M059J (cell line): ENCODE measurements at regions not wholly inside any gene's neighbourhood (a gene's known extent, or its start where the extent isn't known, plus 50 kb on each side); places are given as distances from the start of the nearest gene placed in this dataset.
"Not testable (repeated sequence)": the region's sequence is repeated elsewhere in the genome, so short reads cannot be mapped to it uniquely, and the experiment has no call there.

Source experiments
- DNase-seq: peaks from one replicate; pipeline ENCODE4 v3.0.0-alpha.2; 2012; ENCODE audit warnings: low read depth

DNA sequence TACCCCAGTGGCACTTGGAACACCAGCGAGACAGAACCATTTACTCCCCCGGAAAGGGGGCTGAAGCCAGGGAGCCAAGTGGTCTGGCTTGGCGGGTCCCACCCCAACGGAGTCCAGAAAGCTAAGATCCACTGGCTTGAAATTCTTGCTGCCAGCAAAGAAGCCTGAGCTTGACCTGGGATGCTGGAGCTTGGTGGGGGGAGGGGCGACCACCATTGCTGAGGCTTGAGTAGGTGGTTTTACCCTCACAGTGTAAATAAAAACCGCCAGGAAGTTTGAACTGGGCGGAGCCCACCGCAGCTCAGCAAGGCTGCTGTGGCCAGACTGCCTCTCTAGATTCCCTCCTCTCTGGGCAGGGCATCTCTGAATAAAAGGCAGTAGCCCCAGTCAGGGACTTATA, 62.8 kb downstream of the RPS24 start:
- not testable (repeated sequence) for DNase-seq

DNA sequence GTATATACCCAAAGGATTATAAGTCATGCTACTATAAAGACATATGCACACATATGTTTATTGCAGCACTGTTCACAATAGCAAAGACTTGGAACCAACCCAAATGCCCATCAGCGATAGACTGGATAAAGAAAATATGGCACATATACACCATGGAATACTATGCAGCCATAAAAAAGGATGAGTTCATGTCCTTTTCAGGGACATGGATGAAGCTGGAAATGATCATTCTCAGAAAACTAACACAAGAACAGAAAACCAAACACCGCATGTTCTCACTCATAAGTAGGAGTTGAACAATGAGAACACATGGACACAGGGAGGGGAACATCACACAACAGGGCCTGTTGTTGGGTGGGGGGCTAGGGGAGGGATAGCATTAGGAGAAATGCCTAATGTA, 68.9 kb downstream of the RPS24 start:
- DNase-seq: not testable (repeated sequence)

DNA sequence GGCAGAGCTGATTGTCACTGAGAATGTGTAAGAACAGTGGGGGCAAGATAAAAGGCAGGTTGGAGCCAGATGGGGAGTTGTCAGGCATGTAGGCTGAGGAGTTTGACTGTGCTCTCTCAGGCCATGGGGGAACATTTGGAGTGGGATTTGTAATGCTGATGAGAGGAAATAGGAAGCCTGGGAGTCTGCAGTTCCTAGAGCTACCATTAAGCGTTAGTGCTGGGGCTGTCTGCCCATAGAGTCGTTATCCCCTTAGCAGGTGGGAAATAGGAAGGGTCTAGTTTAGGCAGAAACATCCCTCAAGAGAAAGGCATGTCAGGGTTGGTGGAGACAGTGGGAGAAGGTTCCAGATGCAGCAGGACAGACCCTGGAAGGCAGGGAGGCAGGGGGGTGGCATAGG, 75.5 kb downstream of the RPS24 start:
- no peak for DNase-seq

DNA sequence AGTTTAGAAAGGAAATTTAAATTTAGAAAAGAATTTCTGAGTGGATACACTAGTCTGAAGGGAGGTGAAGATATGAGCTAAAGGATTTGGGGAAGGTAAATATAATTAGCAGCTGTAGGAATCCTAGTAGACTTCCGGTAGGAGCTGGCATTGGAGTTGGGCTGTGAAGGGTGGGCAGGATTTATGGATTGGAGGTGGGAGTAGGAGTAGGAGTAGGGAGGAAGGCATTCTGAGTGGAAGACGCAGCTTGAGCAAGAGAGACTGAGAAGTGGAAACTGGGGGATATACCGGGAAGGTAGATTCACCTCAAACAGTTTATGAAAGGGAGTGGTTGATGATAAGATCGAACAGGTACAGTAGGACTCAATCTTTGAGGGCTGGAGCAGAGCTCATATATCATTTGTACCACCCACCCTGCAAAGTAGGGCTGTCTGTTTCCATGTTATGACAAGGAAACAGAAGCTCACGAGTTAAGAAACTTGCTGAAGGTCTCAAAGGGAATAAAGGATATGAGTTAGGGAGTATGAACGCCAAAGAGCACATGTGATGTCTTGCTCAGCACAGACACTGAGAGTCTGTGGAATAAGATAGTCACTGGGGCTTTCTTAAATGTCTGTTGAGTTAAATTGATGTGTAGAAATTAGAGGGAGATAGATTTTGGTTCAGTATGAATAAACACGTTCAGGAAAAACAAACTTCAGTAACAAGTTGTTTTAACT, 81.6 kb downstream of the RPS24 start:
- DNase-seq: no peak

DNA sequence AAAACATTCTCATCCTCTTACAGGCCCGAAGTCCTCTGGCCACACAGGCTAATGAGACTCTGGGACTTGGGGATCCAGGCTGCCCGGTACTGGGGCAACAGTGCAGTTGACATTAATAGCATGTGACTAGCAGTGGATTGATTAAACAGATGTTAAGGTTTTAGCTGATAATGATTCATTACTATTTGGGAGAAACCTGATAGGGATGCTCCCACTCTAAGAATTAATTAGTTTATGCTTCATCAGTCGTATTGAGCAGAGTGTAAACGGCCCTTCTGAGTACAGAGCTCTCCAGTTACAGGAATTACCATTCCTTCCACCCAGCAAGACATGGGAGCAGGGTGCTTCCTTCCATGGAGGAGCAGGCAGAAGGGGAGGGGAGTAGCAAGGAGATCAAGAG, 82.7 kb downstream of the RPS24 start:
- no peak for DNase-seq

DNA sequence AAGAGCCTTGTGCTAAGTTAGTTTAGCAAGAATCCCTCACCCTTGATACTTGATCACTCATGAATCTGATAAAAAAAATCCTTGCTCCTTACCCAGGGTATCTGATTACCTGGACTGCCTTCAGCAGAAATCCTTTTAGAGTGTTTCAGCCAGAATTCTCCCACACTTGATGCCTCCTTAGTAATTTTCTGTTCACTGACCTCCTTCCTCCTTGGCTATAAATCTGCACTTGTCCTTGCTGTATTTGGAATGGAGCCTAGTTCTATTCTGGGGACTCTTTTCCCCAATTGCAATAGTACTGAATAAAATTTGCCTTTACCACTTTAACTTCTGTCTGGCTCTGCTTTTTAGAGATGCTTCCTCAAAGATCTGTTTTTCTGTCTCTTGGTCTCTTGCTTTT, 84.9 kb downstream of the RPS24 start:
- DNase-seq: no peak

DNA sequence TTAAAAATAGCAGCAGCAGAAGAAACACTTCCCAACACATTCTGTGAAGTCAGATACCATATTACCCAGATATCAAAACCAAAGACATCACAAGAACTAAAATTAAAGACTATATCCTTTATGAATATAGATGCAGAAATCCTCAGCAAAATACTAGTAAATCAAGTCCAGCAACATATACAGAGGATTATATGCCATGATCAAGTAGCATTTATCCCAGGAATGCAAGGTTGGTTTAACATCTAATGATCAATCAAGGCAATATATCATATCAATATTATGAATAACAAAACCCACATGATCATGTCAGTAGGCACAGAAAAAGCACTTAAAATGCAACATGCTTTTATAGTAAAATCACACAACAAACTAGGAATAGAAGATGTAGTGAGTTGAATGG, 88.1 kb downstream of the RPS24 start:
- no peak for DNase-seq

DNA sequence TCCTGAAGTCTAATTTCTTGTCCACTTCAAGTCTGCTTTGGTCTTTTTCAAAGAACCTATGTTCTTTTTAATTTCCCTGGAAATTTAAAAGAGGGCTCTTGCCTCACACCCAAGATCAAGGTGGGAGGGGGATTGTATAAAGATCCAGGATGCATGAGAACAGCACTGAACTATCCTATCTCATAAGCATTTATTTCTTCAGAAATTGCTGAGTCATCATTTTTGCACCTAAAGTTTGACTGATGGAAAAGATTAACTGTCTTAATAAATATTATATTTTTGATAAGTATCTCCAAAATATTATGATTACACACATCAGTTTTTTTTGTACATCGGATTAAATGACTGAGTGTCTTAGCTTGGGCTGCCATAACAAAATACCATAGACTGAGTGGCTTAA, 90.5 kb downstream of the RPS24 start:
- DNase-seq: no peak

DNA sequence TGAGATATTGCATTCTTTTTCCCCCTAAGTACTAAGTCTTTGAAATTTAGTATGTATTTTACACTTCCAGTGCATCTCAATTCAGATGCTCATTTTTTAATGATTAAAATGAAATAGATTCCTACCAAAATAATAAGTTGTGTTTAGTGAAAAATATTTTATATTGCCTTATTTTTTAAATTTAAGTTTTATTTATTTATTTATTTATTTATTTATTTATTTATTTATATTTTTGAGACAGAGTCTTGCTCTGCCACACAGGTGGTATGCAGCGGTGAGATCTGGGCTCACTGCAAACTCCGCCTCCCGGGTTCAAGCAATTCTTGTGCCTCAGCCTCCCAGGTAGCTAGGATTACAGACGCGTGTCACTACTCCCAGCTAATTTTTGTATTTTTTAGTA, 95.5 kb downstream of the RPS24 start:
- DNase-seq: no peak

DNA sequence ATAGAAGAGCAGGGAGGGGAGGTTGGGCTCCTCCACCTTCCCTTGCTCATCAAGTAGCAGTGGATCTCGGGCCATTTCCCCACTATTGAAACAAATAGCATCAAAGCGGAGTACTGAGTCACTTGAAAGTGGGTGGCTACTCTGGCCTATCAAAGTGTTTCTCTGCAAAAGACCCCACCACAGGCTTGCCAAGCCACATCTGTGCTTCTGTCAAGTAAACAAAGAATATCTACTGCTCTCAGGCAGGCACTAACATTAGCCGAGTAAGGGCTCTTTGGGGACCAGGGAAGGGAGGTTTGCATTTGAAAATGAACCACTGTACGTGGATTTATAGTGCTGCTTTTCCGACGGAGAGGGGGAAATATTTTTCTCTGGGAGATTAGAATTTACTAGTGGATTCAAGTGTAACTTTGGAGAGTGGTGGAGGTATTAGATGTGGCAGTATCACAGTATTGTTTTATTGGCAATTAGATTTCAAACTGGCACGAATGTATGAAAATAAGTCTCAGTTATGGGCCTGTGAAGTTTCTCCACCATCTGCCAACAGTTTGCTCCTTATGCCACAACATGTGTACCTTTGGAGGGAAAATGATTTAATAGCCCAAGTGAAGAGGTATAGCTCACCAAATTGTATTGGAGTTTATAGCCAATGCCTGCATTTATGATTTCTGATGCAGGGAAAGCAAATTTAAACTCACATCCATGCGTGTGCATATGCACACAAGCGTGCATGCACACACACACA, 97.5 kb downstream of the RPS24 start:
- no peak for DNase-seq

DNA sequence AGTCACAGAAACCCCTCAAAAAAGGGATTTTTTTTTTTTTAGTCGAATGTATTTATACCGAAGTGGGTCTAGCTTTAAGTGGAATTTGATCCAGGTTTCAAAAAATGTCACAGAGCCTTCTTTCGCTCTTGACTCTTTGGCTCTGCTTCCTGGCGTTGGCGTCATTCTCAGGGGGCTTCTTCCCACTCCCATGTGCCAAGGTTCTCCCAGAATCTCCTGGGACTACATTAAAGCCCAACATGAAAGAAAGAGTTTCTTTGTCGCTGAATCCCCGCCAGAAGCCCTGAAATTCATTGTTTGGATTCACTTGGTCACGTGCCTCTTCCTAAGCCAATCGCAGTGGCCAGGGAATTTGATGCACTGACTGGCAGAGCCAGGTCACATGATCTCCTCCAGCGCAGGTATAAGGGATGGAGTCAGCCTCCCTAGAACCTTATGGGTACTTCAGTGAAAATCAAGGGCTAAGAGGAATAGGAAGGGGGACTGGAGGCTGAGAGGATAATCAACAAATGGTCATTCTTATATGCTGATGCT, 101.2 kb downstream of the RPS24 start:
- peak; percentile 44 for DNase-seq

DNA sequence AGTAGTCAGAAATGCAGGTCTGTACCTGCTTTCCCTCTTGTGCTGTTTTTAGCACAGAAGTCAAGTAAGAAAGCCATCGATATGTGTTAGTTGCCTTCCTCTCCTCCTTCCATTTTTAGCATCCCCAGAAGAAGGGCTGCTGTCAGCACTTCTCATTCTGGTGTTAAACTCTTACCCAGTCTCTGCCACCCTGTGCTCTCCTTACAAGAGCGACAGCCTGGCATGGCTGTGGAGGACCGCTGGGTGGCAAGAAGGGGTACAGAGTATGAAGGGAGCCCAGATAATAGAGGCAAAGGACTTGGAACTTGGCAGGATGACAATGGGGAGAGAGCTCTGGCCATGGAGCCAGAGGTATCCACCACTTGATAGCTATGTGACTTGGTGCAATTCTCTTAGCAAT, 103.5 kb downstream of the RPS24 start:
- no peak for DNase-seq

DNA sequence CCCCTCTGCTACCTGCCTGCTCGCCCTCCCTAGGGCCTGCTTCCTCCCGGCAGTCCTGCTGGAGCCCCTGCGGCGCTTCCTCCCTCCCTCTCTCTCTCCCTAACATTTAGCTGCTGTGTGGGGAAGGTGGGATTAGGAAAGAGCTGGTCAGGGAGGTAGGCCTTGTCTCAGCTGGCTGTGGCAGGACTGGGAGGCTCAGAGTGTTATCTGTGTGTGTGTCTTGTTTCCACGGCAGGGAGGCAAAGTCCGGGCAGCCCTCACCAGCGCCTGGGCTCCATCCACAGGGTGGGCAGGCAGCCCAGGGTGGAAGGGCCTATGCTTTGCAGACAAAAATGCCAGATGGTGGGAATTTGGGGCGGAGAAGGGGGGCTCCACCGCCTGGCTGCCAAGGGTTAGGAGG, 105.7 kb downstream of the RPS24 start:
- DNase-seq: no peak

DNA sequence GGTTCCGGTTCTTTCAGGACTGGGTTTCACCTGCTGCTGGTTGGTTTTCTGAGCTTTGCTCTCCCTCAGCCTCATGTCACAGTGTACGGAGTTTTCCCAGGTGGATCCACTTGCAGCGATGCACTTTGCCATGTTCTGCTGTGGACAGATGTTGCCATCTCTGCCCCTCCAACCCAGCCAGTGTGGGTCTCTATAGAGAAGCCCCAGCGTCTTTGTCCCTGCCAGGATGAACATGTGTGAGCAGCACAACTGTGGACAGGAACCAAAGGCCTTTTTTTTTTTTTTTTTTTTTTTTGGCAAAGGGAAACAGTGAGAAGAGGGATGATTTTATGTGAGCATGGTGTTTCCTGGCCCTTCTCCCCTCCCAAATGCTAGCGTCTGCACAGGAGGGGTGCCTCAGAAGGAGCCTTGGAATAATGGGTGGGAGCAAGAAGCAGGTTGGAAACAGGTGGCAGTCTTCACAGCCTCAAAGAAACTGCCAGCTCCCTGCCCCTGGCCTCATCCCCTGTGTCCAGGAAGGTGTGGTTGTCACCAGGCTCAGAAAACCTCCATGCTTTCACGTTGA, 106.5 kb downstream of the RPS24 start:
- no peak for DNase-seq

DNA sequence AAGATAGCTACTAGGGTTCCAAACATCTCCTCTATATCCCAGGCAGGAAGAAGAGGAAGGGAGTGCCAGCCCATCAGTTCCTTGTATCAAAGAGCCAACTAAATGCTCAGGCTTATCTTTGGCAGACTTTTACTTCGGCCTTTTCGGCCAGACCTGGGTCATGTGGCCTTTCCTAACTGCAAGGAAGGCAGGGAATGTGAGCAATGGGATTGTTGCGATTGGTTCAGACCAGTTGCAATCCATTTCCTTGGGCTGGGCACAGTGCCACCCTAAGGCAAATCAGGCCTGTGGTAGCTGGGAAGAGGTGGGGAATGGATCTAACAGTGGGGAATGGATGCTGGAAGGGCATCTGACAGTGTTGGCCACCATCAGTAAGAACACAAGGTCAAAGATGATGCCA, 109.9 kb downstream of the RPS24 start:
- no peak for DNase-seq

DNA sequence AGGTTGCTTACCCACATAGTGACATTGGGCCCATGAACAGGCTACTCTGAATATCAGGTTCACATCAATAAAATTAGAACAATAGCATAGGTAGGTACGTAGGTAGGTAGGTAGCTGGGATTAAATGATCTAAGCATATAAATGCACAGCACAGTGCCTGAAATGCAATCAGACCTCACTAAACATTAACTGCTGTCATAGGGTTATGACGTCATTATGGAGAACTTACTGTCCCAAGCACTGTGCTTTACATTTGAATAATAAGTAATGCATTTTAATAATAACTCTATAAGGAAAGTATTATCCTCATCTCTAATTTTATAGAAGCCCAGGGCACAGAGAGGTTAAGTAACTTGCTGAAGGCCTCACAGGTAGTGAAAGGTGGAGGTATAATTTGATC, 112.5 kb downstream of the RPS24 start:
- no peak for DNase-seq

DNA sequence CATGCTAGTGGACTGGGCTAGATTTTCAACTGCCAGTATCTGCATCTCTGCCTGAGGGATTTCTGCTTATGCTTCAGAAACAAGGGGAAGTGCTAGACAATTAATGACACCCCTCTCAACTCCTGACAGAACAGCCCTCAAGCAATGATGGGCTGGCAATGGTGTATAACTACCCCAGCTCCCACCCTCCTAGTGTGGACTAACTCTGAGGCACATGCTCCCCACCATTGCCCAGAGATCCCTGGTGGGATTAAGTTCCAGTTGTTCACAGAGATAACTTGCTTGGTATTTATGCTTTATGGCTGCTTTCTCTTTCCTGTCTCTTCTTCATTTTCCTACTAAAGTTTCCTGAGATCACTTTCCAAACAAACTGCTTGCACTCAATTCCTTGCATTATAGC, 113.5 kb downstream of the RPS24 start:
- no peak for DNase-seq

DNA sequence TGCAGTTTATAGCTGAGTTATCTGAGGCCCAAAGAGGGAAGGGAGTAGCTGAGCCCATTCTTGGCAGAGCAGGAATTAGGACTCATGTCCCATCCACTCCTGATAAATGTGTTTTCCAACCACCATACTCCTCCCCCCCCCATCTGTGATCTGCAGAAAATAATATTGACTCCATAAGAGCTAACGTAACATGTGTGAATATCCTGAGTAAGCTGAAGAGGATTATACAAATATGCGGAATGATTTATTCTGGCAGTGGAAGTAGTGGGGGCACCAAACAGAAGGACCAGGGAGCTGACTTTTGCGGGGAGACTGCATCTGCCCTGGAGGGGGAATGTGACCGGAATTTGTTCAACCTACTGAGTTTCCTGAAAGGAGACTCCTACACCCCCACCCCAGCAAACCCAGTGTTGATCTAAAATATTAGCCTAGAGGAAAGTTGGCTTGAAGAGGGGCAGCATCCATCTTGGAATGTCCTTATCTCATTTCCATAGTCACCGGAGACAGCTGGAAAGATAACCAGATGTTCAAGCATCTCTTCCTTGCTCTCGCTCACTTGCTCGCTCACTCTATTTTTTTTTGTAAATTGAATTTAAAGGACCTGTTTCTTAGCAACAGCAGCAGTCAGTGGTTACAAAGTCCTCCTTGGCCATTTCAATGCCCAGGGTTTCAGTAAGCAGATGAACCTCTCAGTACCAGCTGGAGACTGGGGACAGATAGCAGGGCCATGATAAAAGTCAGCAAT, 114.7 kb downstream of the RPS24 start:
- DNase-seq: no peak

DNA sequence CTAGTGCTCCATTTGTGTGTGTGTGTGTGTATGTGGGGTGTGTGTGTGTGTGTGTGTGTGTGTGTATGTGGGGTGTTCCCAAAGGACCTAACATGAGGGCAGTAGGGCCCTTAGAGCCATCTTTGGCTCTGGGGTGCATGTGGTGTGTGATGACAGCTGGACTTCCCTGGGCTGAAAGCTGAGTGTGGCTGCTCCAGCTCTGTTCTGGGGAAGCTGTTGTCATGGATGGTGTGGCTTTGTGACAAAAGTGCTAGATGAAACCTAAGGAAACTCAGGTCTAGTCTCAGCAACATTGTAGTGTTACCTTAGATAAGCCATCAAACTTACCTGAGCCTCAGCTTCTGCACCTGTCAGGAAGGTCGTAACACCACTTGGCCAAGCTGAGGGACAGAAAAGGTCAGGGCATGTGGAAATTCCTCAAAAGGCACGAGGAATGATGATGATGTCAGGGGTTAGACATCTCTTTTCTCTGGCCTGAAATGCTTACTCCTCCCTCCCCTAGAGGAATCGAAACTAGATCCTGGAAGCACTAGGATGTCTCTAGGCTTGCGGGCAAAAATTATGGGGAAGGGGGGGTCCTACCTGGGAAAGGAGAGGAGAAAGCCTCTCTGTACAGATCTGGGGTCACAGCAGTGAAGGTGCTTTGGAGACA, 115.4 kb downstream of the RPS24 start:
- peak; percentile 67 for DNase-seq

DNA sequence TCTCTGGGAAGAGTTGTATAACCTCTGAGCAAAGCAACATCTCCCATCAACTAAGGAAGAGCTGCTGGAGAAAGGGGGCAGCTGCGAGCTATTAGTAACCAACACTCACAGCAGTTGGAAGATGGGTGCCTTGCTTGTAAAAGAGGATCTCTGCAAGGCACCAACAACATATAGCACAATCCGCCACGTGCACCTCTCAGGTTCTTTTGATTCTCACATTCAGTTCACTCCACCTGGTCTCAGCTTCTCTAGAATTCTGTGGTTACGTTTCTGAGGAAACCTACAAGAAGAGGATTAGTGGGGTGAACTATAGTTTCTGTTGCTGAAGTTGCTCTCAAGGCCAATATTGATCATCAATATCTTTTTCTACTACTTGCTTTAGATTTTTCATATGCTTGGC, 117.1 kb downstream of the RPS24 start:
- DNase-seq: no peak

DNA sequence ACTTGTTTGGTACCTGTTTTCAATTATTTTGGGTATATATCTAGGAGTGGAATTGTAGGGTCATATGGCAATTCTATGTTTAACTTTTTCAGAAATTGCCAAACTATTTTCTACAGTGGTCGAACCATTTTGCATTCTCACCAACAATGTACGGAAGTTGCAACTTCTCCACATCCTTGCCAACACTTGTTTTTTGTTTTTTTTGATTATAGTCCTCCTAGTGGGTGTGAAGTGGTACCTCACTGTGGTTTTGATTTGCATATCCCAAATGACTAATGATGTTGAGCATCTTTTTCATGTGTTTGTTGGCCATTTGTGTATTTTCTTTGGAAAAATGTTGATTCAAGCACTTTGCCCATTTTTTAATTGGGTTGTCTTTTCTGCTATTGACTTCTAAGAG, 122.1 kb downstream of the RPS24 start:
- DNase-seq: no peak

DNA sequence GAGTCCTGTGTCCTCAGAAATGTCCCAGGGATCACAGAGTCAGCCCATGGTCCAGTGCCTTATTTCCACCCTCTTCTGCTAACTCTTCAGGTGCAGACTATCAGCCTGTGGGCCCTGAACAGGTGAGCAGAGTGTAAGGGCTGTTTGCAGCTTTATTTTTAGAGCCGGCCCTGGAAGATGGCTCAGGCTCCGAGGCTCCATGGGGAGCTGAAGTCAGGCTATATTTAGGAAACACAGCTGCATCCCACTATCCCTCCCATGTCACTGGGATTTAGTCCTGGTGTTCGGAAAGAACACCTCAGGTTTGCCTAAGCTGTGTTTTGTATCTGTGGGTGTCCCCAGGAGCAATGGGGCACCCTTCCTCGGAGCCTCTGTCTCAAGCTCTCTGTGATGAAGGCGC, 126.9 kb downstream of the RPS24 start:
- DNase-seq: no peak
